ENCODE measurements at regions not wholly inside any gene's neighbourhood (a gene's known extent, or its start where the extent isn't known, plus 50 kb on each side); places are given as distances from the start of the nearest gene placed in this dataset.
A peak's percentile ranks its signal among the peaks of the same experiment; 100 is the strongest.

- H3K4me1 Mint-ChIP-seq, result peaks cover 5% of the 10 kb centered on the region
- peaks cover 33% of the 10 kb centered on the region for H3K27me3 Mint-ChIP-seq (ENCODE audit: low read depth, poor library complexity)
- DNase-seq, result no peak
- peaks cover 9% of the 10 kb centered on the region for H3K9me3 Mint-ChIP-seq
- H3K4me3 Mint-ChIP-seq, result no peak overlapping the region
- H3K36me3 Mint-ChIP-seq (ENCODE audit: low read depth), result no peaks in the 10 kb centered on the region
- TF ChIP-seq CTCF (IDR thresholded peaks at IDR 0.05), result no peak
- H3K27ac Mint-ChIP-seq, result no peak overlapping the region
Observed at GRCh38 chr3:194977356-194977755, 291.7 kb downstream of the FAM43A start.

GRCh38 chr3:194979173-194979572 is 291.8 kb downstream of the XXYLT1 start:
- no peak for DNase-seq
- peaks cover 7% of the 10 kb centered on the region for H3K4me1 Mint-ChIP-seq
- H3K27ac Mint-ChIP-seq, result no peak overlapping the region
- no peak for TF ChIP-seq CTCF (IDR thresholded peaks at IDR 0.05)
- no peaks in the 10 kb centered on the region for H3K36me3 Mint-ChIP-seq (ENCODE audit: low read depth)
- no peak overlapping the region for H3K4me3 Mint-ChIP-seq
- peaks cover 12% of the 10 kb centered on the region for H3K9me3 Mint-ChIP-seq
- peaks cover 30% of the 10 kb centered on the region for H3K27me3 Mint-ChIP-seq (ENCODE audit: low read depth, poor library complexity)

- Mint-ChIP-seq H3K9me3 (peaks cover 12% of the 10 kb centered on the region), H3K36me3 (ENCODE audit: low read depth) (no peaks in the 10 kb centered on the region), H3K4me3 (no peak overlapping the region), H3K4me1 (peaks cover 26% of the 10 kb centered on the region), H3K27me3 (ENCODE audit: low read depth, poor library complexity) (peaks cover 31% of the 10 kb centered on the region), H3K27ac (no peak overlapping the region)
- TF ChIP-seq CTCF (IDR thresholded peaks at IDR 0.05), result no peak
- no peak for DNase-seq
Observed at GRCh38 chr3:194982472-194982871, 288.5 kb downstream of the XXYLT1 start.

GRCh38 chr3:194983121-194983520 is 287.8 kb downstream of the XXYLT1 start:
- TF ChIP-seq CTCF (IDR thresholded peaks at IDR 0.05), result no peak
- H3K9me3 Mint-ChIP-seq, result peaks cover 12% of the 10 kb centered on the region
- H3K27me3 Mint-ChIP-seq (ENCODE audit: low read depth, poor library complexity), result peaks cover 29% of the 10 kb centered on the region
- H3K27ac Mint-ChIP-seq, result no peak overlapping the region
- H3K4me3 Mint-ChIP-seq, result no peak overlapping the region
- H3K4me1 Mint-ChIP-seq, result peaks cover 26% of the 10 kb centered on the region
- no peak for DNase-seq
- no peaks in the 10 kb centered on the region for H3K36me3 Mint-ChIP-seq (ENCODE audit: low read depth)

GRCh38 chr3:194983620-194984019 is 287.3 kb downstream of the XXYLT1 start:
- no peak overlapping the region for H3K27ac Mint-ChIP-seq
- no peak for DNase-seq
- peaks cover 12% of the 10 kb centered on the region for H3K9me3 Mint-ChIP-seq
- H3K4me3 Mint-ChIP-seq, result no peak overlapping the region
- TF ChIP-seq CTCF (IDR thresholded peaks at IDR 0.05), result no peak
- peaks cover 26% of the 10 kb centered on the region for H3K4me1 Mint-ChIP-seq
- no peaks in the 10 kb centered on the region for H3K36me3 Mint-ChIP-seq (ENCODE audit: low read depth)
- peaks cover 25% of the 10 kb centered on the region for H3K27me3 Mint-ChIP-seq (ENCODE audit: low read depth, poor library complexity)

- no peaks in the 10 kb centered on the region for H3K36me3 Mint-ChIP-seq (ENCODE audit: low read depth)
- H3K9me3 Mint-ChIP-seq, result peaks cover 12% of the 10 kb centered on the region
- peak overlapping the region; percentile 36 for H3K4me3 Mint-ChIP-seq
- H3K27ac Mint-ChIP-seq, result no peak overlapping the region
- H3K27me3 Mint-ChIP-seq (ENCODE audit: low read depth, poor library complexity), result peaks cover 25% of the 10 kb centered on the region
- no peak for TF ChIP-seq CTCF (IDR thresholded peaks at IDR 0.05)
- H3K4me1 Mint-ChIP-seq, result peaks cover 26% of the 10 kb centered on the region
- DNase-seq, result no peak
Observed at GRCh38 chr3:194984066-194984465, 286.9 kb downstream of the XXYLT1 start.

Data from nephron progenitor cell (in vitro differentiated cells).